GM12878 (cell line): ENCODE measurements at regions not wholly inside any gene's neighbourhood (a gene's known extent, or its start where the extent isn't known, plus 50 kb on each side); places are given as distances from the start of the nearest gene placed in this dataset.

ENCODE experiments used
- FOXM1 ChIP-seq: IDR thresholded peaks from 2 replicates; pipeline ENCODE4 v1.6.1; 2012; ENCODE audit warnings: low read depth, mild to moderate bottlenecking, inconsistent platforms, low read length, moderate library complexity
- MTA3 ChIP-seq: IDR thresholded peaks from 2 replicates; pipeline ENCODE4 v1.6.1; 2012; ENCODE audit warnings: low read length, inconsistent platforms, borderline replicate concordance
- PAX8 ChIP-seq: fragments of 450-650 bp; IDR thresholded peaks from 2 replicates; pipeline ENCODE4 v1.6.1; 2017; ENCODE audit warnings: mild to moderate bottlenecking, moderate library complexity
- POLR2A ChIP-seq: IDR thresholded peaks from 2 replicates; pipeline ENCODE4 v1.6.1; 2011; ENCODE audit warnings: low read depth, mild to moderate bottlenecking, low read length
- POLR2AphosphoS5 ChIP-seq: IDR thresholded peaks from 2 replicates; pipeline ENCODE4 v1.6.1; 2011; ENCODE audit warnings: mild to moderate bottlenecking, low read length, inconsistent platforms
- RBBP5 ChIP-seq: fragments of 200-600 bp; sonication (generic); conservative IDR thresholded peaks from 2 replicates; pipeline ENCODE4 v1.6.1; 2016
- ZBED1 ChIP-seq: IDR thresholded peaks from 2 replicates; pipeline ENCODE4 v1.6.1; 2016; ENCODE audit warnings: borderline replicate concordance
- TF ChIP-seq, protein P1 (sequence below): IDR thresholded peaks from 2 replicates; pipeline ENCODE4 v1.6.1; 2011; ENCODE audit warnings: mild to moderate bottlenecking, low read depth, low read length, moderate library complexity; ENCODE audit not compliant: insufficient replicate concordance
- TF ChIP-seq, protein P2 (sequence below): IDR thresholded peaks from 2 replicates; pipeline ENCODE4 v1.6.1; 2011; ENCODE audit warnings: low read depth, low read length, improper control_type of control experiment, borderline replicate concordance

DNA sequence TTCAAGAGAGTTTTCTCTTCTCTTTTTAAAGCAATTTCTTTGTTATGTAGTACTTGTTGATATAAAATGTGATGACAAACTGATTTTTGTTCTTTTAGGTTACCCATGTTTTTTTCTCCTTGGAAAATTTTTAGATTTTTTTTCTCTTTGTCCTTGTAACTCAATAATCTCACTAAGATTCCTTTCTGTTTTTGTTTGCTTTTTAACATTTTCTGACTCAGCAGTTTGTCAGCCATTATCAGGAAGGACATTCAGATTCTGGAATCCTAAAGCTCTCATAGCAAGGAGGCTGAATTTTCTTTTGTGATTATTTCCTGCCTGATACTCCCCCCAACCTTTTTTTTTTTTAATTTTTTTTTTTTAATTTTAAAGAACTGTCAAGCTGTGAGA is 75.2 kb upstream of the CITED2 start:
- TF ChIP-seq FOXM1 = no peak
- no peak for TF ChIP-seq RBBP5
- no peak for TF ChIP-seq MTA3
- TF ChIP-seq, protein P1, sequence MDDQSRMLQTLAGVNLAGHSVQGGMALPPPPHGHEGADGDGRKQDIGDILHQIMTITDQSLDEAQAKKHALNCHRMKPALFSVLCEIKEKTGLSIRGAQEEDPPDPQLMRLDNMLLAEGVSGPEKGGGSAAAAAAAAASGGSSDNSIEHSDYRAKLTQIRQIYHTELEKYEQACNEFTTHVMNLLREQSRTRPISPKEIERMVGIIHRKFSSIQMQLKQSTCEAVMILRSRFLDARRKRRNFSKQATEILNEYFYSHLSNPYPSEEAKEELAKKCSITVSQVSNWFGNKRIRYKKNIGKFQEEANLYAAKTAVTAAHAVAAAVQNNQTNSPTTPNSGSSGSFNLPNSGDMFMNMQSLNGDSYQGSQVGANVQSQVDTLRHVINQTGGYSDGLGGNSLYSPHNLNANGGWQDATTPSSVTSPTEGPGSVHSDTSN = no peak
- no peak for TF ChIP-seq POLR2AphosphoS5
- TF ChIP-seq, protein P2, sequence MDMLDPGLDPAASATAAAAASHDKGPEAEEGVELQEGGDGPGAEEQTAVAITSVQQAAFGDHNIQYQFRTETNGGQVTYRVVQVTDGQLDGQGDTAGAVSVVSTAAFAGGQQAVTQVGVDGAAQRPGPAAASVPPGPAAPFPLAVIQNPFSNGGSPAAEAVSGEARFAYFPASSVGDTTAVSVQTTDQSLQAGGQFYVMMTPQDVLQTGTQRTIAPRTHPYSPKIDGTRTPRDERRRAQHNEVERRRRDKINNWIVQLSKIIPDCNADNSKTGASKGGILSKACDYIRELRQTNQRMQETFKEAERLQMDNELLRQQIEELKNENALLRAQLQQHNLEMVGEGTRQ = no peak
- TF ChIP-seq POLR2A = no peak
- no peak for TF ChIP-seq ZBED1
- no peak for TF ChIP-seq PAX8
